ENCODE measurements at regions not wholly inside any gene's neighbourhood (a gene's known extent, or its start where the extent isn't known, plus 50 kb on each side); places are given as distances from the start of the nearest gene placed in this dataset.

- Histone ChIP-seq H4K20me1 (ENCODE audit: control insufficient read depth, insufficient read depth, low read depth, low read length) (no peaks in the 10 kb centered on the region), H3K36me3 (ENCODE audit: control insufficient read depth, low read length) (no peaks in the 10 kb centered on the region), H3K4me1 (ENCODE audit: control insufficient read depth, low read length) (peaks cover 6% of the 10 kb centered on the region; the same call in 1 of the 2 replicates), H3F3A (ENCODE audit: control insufficient read depth, insufficient read depth) (no peaks in the 10 kb centered on the region), H3K79me2 (ENCODE audit: control insufficient read depth, low read length) (no peaks in the 10 kb centered on the region; the same call in 1 of the 2 replicates), H3K4me3 (ENCODE audit: low read length) (no peak overlapping the region), H3K4me2 (ENCODE audit: low read length) (no peak overlapping the region), H3K9me3 (ENCODE audit: control insufficient read depth, insufficient read depth, low read length) (no peaks in the 10 kb centered on the region), H3K27me3 (ENCODE audit: control insufficient read depth, low read length) (no peaks in the 10 kb centered on the region), H3K27ac (ENCODE audit: low read depth, low read length) (no peak overlapping the region), H3K9me2 (replicated peaks; ENCODE audit: control insufficient read depth, low read length) (no peaks in the 10 kb centered on the region)
- no peak for TF ChIP-seq EZH2phosphoT487 (IDR thresholded peaks at IDR 0.05; ENCODE audit: borderline replicate concordance, low read length)
- TF ChIP-seq CTCF (IDR thresholded peaks at IDR 0.05; ENCODE audit: low read depth, low read length, poor library complexity, severe bottlenecking): no peak
Observed at GRCh38 chrX:2594491-2594890, 93.7 kb upstream of the DHRSX start.

GRCh38 chrX:2592279-2592678, 91.5 kb upstream of the DHRSX start:
- H3K27ac ChIP-seq (ENCODE audit: low read depth, low read length): no peak overlapping the region
- peaks cover 6% of the 10 kb centered on the region; the same call in 1 of the 2 replicates for H3K4me1 ChIP-seq (ENCODE audit: control insufficient read depth, low read length)
- H3K79me2 ChIP-seq (ENCODE audit: control insufficient read depth, low read length): no peaks in the 10 kb centered on the region
- H3F3A ChIP-seq (ENCODE audit: control insufficient read depth, insufficient read depth): no peaks in the 10 kb centered on the region
- no peaks in the 10 kb centered on the region for H3K9me3 ChIP-seq (ENCODE audit: control insufficient read depth, insufficient read depth, low read length)
- H3K9me2 ChIP-seq (replicated peaks; ENCODE audit: control insufficient read depth, low read length): no peaks in the 10 kb centered on the region
- no peak overlapping the region for H3K4me3 ChIP-seq (ENCODE audit: low read length)
- no peaks in the 10 kb centered on the region for H3K36me3 ChIP-seq (ENCODE audit: control insufficient read depth, low read length)
- no peak for TF ChIP-seq CTCF (IDR thresholded peaks at IDR 0.05; ENCODE audit: low read depth, low read length, poor library complexity, severe bottlenecking)
- TF ChIP-seq EZH2phosphoT487 (IDR thresholded peaks at IDR 0.05; ENCODE audit: borderline replicate concordance, low read length): no peak
- H3K4me2 ChIP-seq (ENCODE audit: low read length): no peak overlapping the region
- H3K27me3 ChIP-seq (ENCODE audit: control insufficient read depth, low read length): no peaks in the 10 kb centered on the region
- no peaks in the 10 kb centered on the region for H4K20me1 ChIP-seq (ENCODE audit: control insufficient read depth, insufficient read depth, low read depth, low read length)

GRCh38 chrX:2589186-2590020, 88.6 kb upstream of the DHRSX start:
- Histone ChIP-seq H3K79me2 (ENCODE audit: control insufficient read depth, low read length) (no peaks in the 10 kb centered on the region), H3K9me3 (ENCODE audit: control insufficient read depth, insufficient read depth, low read length) (no peaks in the 10 kb centered on the region), H3K4me1 (ENCODE audit: control insufficient read depth, low read length) (peaks cover 6% of the 10 kb centered on the region; the same call in 1 of the 2 replicates), H3K27ac (ENCODE audit: low read depth, low read length) (no peak overlapping the region), H3K9me2 (replicated peaks; ENCODE audit: control insufficient read depth, low read length) (no peaks in the 10 kb centered on the region), H3K36me3 (ENCODE audit: control insufficient read depth, low read length) (no peaks in the 10 kb centered on the region), H3F3A (ENCODE audit: control insufficient read depth, insufficient read depth) (no peaks in the 10 kb centered on the region), H4K20me1 (ENCODE audit: control insufficient read depth, insufficient read depth, low read depth, low read length) (no peaks in the 10 kb centered on the region), H3K4me2 (ENCODE audit: low read length) (no peak overlapping the region), H3K4me3 (ENCODE audit: low read length) (no peak overlapping the region), H3K27me3 (ENCODE audit: control insufficient read depth, low read length) (peaks cover 14% of the 10 kb centered on the region)
- TF ChIP-seq EZH2phosphoT487 (IDR thresholded peaks at IDR 0.05; ENCODE audit: borderline replicate concordance, low read length) (no peak), CTCF (IDR thresholded peaks at IDR 0.05; ENCODE audit: low read depth, low read length, poor library complexity, severe bottlenecking) (no peak)

Measured in DOHH2 (cell line).